OCI-LY7 (cell line): ENCODE measurements at regions not wholly inside any gene's neighbourhood (a gene's known extent, or its start where the extent isn't known, plus 50 kb on each side); places are given as distances from the start of the nearest gene placed in this dataset.

Experiments
- CTCF ChIP-seq: fragments of 200-600 bp; sonication (generic); conservative IDR thresholded peaks from 2 replicates; pipeline ENCODE4 v1.5.1; 2014; ENCODE audit warnings: mild to moderate bottlenecking, antibody characterized with exemption, low read length, moderate library complexity, mixed read lengths
- EZH2phosphoT487 ChIP-seq: fragments of 200-600 bp; sonication (generic); IDR thresholded peaks from 2 replicates; pipeline ENCODE4 v1.6.1; 2018; ENCODE audit warnings: low read depth, borderline replicate concordance, mild to moderate bottlenecking, mixed run types, antibody characterized with exemption, low read length, moderate library complexity, mixed read lengths

GRCh38 chrY:19578281-19578874, 166.1 kb downstream of the KDM5D start:
- TF ChIP-seq CTCF (no peak), EZH2phosphoT487 (no peak)
